Fibroblast of skin of right quadriceps (primary cell): ENCODE measurements at regions not wholly inside any gene's neighbourhood (a gene's known extent, or its start where the extent isn't known, plus 50 kb on each side); places are given as distances from the start of the nearest gene placed in this dataset.

Source experiments
- DNase-seq: peaks from one replicate; pipeline ENCODE4 v3.0.0-alpha.2; 2013

DNA sequence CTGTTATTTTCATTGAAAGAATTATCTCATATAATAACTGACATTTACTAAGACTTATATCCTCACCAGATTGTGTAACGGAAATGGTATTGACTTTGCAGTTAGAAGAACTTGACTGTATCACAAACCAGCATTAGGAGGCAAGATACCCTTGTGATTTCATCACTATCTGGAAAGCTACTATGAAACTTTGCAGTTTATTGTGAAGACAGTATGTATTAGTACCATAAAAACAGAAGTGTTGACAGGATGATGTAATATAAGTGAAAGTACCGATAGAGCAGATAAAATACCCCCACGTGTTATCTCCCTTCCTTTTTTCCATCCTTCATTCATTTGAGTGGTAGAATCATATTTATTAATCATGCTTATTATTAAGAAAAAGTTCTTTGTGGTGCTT, 365.7 kb upstream of the KLHL1 start:
- no peak for DNase-seq

DNA sequence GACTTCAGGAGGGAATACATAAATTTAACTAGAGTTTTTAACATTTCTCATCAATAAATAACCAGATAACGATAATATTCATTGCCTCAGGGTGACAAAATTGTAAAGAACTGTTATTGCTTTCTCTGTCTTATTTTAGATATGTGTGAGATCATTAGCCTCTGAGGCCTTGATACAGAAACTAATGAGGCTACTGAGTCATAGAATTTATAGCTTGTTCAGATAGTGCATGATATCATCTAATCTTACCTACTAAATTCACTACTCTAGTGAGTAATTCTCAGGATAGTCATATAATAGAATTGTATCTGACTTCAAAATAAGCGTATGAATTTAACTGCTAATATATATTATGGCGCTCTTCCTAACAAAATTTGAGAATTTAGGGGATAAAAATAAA, 360.8 kb upstream of the KLHL1 start:
- no peak for DNase-seq

DNA sequence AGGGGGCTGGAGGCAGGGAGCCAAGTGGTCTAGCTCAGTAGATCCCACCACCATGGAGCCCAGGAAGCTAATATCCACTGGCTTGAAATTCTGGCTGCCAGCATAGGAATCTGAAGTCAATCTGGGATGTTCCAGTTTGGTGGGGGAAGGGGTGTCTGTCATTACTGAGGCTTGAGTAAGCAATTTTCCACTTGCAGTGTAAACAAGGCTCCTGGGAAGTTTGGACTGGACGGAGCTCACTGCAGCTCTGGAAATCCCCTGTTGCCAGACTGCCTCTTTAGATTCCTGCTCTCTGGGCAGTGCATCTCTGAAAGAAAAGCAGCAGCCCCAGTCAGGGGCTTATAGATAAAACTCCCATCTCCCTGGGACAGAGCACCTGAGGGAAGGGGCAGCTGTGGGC, 349.2 kb upstream of the KLHL1 start:
- DNase-seq: no peak

DNA sequence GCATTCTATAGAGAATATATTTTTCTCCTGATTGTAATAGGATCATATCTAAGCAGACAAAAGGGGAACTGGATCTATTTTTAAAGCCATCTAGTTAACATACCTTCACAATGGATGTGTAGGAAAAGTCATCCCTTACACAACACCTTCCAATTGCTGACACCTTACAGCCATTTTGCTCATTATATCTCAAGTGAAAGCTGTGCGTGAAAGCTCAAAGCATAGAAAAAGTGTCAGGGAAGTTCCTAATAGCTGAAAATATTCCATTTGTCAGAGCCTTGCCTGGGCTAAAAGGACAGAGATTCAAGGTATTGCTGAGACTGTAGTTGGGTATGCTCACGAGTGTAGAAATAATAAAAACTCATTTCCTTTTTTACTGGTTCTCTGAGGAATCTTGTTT, 340.6 kb upstream of the KLHL1 start:
- no peak for DNase-seq

DNA sequence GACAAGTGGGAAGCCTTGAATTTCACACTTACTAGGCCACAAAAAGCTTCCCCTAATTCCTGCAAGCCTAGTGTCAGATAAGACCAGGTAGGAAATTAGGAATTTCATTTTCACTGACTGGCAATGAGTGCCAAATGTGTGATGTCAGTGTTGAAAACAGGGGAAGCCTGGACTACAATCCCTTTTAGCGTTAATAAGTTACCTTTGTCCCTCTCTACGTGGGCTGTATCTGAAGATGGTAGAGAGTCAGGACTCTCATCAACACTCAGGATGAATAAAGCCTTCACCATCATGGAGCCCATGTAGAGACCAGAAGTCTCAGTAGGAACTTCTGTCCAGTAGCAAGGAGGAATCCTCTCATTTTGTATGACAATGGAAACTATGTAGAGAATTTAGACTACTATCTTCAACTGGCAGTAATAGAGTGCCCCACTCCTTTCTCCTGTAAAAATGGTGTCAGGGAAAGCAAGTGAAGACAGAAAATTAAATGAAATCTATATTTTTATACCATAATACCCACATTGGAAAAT, 324.1 kb upstream of the KLHL1 start:
- DNase-seq: no peak

DNA sequence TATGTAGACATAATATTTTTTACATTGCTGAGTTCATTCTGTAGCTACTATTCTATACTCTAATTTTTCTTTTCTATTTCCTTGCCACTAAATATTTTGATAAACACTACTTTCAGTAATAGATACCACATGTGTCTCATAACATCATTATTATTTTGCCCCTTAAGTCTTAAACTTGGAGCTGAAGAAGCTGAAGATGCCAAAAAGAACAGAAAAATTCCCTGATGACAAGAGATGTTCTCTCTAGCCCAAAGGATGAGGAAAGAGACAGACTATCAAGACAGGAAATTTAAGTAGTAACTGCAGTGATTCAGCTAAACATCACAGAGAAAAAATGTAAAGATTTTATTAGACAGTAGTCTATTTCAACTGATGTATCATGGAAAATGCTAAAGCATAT, 322.0 kb upstream of the KLHL1 start:
- DNase-seq: no peak

DNA sequence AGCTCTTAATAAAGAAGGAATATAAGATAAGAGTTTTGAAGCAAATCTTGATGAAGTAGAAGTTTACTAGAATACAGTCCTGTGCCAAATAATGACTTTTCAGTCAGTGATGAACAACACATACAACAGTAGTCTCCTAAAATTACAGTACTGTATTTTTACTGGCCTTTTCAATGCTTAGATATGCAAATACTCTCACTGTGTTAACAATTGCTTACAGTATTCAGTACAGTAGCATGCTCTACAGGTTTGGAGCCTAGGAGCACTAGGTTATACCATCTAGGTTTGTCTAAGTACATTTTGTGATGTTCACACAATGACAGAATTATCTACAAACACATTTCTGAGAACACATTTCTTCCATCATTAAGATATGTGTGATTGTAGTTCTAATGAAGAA, 316.7 kb upstream of the KLHL1 start:
- no peak for DNase-seq

DNA sequence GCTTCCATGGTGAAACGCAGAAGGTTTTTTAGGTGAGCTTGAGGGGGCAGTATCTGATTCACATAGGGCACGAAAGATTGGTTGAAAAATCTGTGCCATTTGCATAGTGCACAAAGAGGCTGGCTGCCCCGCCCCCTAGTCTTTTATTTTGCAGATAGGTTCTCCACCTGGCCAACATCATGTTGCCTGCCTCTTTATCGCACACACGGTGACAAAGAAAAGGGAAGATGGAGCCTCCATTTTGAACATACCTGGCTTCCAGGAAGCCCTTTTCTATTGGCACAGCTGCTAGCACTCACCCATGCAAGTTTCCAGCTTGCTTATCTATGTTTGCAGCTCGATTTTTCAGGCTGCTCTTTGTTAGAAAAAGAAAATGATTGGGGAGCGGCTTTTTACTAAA, 316.2 kb upstream of the KLHL1 start:
- no peak for DNase-seq

DNA sequence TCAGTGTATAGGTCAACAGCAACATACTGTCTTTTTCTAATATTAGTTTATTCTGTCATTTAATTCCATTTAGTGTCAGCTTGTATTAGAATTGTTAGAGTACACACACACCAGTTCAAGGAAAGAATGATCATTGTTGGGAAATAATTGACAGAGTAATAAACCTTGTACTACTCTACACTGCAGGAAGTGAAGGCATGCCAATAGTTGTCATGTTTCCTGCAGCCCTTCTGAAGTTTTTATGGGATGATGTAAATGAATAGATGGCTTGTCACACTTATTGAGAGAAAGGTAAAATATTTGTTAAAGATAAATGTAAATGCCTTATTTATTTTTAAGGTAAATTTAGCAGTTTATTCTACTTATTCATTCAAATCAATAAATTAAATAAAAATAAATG, 306.9 kb upstream of the KLHL1 start:
- DNase-seq: no peak

DNA sequence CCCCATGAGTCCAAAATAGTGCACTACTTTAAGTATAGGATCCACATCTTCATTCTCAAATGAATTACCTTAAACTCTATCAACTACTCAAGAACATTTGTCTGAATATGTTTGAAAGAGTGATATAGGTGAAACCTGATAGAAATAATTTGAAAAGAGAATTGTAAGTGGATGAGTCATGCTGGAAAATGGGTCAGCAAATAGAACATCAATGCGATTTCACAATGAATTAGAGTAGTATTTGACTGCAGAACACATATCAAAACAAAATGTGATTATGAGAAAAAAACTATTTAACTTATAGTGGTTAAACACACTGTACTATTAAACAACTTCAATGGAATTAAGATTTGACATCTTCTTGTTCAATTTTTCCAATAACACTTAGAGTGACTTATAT, 300.6 kb upstream of the KLHL1 start:
- no peak for DNase-seq

DNA sequence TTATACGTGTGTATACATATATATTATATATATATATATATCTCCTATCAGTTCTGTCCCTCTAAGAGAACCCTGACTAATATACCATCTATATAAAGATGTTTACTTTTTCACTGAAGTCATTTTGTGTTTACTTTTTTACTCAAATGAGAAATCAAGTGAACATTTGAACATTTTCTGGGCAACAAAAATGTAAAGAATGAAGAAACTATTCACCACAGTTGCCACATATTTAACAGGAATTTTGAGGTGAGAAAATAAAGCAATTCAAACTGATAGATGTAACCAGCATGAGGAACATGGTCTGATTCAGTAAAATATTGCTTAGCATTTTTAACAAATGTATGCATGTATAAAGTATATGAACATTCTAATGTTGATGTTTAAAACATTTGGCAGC, 299.2 kb upstream of the KLHL1 start:
- no peak for DNase-seq

DNA sequence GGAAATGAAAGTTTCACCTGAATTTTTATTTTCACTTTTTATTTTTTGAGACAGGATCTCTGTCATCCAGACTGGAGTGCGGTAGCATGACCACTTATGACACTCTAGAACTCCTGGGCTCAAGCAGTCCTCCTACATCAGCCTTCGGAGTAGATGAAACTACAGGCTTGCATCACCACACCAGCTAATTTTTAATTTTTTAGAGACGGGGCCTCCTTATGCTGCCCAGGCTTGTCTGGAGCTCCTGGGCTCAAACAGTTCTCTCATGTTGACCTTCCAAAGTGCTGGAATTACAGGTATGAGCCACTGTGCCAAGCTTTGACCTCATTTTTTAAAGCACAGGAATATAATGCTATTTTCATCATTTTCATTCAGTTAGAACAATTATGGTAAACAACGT, 297.0 kb upstream of the KLHL1 start:
- no peak for DNase-seq

DNA sequence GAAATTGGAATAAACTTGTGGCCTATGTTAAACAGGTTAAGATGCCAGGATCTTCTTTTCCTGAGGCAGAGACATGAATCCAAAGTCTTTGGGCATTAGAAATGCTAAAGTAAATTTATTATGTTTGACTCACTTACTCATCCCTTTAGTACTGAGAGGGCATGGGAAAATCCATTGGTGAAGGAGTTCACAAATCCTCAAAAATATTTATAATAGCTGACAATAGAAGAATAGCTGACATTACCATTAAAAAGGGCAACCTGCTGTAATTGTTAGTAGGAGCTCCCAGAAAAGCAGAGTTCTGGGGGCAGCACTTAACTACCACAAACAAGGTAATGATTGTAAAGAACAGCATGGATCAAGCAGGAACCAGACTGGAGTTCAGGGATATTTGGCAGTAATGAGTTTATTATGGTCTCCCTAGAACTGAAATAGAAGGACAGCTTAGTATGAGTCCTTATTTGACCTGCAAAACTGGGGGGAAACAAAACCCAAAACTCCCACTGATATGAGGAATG, 285.8 kb upstream of the KLHL1 start:
- no peak for DNase-seq

DNA sequence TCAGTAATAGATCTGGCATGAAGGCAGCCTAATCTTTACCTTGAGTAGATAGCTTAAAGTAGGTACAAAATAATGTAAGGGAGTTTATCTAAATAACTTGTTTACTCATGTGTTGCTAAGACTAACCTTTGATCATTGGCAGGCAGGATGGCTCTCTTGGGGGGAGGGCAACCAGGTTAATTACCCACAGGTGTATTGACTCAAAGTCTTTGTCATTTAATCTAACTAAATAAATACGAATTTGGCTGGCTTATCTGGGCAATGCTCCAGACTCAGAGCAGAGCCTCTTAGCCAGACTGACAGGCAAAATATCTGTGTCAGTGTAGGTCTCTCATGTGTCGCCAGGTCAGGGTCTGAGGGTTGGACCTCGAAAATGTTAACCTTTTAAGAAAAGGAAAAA, 283.4 kb upstream of the KLHL1 start:
- no peak for DNase-seq

DNA sequence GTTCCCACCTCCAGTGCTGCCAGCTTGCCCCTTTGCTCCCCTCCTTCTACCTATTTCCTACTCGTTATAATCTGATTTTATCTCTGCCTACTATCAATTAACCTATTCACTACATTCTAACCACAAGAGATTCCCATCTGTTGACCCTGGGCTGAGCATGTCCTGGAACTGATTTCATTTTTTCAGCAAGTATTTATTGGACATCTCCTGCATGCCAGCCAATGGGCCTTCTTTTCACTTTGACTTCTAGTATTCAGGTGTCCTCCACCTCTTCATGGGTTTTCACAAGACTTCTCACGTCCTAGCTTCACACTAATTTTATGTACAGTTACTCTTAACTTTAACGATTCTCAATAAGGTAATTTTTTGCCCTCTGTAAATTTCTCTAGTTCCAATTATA, 282.7 kb upstream of the KLHL1 start:
- no peak for DNase-seq

DNA sequence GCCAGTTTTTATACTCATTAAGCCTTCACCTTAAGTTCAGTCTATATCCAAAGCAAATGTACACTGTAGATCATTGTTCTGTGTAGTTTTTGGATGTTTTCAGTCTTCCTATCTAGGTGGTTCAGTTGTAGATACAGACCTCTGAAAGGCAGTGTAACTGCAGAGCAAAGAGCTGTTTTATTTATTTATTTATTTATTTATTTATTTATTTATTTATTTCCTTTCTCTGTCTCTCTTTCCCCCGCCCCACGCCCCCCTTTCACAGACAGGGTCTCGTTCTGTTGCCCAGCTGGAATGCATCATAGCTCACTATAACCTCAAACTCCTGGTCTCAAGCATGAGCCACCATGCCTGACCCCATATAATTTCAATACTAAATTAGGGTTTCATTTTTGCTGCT, 281.8 kb upstream of the KLHL1 start:
- no peak for DNase-seq

DNA sequence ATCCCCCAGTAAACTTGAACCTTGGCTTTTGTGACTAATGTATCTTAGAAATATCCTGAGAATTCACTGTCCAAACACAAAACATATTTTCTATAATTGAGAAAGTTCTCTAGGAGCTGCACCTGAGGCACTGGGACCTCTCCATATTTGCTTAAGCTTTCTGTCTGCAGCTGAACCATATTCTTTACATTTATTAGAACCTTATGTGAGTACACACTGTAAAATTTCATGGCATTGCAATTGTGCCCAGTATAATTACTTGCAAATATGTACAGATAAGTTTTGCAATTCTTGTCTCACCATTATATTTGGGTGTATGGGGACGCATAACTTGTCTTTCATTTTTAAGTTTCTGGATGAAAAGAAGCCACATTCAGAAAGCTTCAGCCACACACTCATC, 280.7 kb upstream of the KLHL1 start:
- DNase-seq: no peak

DNA sequence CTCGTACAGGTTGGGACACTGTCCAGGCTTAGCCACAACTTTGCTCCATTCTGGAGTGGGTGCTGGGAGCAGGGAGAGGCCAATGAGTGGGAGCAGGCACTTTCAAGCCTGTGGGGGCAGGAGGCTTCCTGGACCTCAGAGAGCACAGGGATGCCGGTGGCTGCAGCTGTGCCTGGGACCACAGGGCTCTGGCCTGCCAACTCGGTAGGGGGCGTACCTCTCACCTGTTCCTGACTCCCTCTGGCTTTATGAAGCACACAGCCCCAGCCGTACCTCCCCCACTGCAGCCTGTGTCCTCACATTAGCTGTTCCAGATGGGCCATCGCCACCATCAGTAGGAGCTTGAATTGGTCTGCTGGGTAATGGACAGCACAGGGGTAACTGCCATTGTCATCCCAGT, 278.7 kb upstream of the KLHL1 start:
- DNase-seq: no peak

DNA sequence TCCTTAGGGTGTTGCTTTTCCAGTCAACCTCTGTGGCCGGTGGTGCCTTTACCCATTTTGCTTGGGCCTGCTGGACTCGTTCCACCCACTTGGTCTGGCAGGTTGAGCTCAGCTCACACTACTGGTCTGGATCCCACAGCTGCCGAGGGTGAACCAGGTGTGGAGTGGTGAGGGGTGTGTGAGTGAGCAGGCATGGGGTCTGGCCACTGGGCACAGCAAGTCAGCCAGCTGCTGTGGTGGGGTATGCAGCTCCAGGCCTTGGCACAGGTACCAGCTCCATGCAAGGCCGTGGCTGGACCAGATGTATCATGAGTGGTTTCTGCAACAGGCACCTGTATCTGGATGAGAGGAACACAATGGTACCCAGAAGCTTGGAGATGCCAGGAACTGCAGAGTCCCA, 277.6 kb upstream of the KLHL1 start:
- DNase-seq: no peak

DNA sequence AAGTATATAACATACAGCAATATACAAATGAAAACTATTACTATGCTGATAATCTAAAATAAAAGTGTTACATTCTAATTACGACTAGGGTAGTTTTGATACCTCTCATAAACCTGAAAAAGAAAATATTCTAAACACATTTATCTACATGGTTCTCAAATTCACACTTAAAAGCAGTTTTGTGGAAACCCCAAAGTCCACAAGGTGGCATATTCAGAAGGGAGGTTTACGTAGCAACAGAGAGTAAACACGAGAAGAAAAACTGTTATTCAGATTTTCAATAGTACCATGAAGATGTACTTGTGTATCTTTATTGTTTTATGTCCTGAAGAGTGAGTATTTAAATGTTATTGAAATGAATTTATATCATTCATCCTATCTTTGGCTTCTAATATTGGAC, 275.9 kb upstream of the KLHL1 start:
- DNase-seq: no peak

DNA sequence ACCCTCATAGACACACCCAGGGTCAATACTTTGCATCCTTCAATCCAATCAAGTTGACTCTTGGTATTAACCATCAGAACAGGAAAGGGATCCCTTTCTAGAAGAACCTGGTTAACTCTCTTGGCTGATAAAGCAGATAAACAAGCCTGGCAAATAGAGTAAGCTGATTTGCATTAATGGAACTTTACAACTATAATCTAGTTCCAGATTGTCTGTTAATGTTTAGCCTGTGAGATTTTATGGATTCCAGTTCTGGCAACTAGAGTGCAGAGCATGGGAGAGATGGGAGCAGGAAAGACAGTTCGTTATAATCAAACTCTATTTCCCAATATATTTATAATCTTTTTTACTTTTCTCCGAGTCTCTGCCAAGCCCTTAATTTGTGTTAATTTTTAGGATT, 272.6 kb upstream of the KLHL1 start:
- DNase-seq: no peak

DNA sequence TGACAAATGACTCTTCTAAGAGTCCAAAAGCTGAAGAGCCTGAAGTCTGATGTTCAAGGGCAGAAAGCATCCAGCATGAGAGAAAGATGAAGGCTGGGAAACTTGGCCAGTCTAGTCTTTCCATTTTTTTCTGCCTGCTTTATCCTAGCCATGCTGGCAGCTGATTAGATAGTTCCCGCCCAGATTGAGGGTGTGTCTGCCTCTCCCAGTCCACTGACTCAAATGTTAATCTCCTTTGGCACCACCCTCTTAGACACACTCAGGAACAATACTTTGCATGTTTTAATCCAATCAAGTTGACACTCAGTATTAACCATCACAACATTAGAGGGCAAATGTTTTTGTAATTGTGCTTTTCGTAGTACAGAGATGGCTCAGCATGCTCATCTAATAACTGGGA, 267.5 kb upstream of the KLHL1 start:
- no peak for DNase-seq

DNA sequence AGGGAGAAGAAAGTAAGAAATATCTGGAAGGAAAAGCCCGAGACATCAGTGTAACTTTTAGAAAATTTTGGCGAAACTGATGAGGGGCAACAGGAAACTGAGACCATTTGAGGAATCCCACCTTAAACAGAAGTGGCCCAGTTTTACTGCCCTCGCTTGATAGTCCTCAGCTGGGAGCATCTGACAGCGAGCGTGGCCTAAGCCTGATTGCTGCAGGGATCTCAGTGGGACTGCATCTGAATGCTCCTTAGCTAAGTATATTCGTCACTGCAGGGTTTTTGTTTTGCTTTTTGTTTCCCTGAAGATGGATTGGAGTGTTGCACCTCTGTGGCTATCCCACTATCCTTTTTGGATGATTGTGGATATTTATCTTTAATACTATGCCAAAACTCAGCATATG, 262.7 kb upstream of the KLHL1 start:
- no peak for DNase-seq

DNA sequence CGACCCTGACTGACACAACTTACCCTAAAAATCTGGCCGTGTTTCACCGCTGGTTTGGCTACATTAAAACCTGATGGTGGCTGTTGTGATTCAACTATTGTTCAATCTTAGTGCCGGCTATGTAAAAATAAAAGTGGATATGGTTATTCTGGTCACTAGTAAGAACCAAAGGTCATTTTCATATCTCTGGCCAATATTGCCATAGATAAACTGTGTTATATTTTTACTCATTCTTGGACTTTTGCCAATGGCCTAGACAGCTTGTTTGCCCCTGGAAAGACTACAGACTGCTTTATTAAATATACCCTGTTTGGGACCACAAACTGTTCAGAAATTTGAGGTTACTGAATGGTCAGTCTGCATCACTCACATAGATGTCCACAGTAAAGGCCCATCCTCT, 258.5 kb upstream of the KLHL1 start:
- DNase-seq: no peak

DNA sequence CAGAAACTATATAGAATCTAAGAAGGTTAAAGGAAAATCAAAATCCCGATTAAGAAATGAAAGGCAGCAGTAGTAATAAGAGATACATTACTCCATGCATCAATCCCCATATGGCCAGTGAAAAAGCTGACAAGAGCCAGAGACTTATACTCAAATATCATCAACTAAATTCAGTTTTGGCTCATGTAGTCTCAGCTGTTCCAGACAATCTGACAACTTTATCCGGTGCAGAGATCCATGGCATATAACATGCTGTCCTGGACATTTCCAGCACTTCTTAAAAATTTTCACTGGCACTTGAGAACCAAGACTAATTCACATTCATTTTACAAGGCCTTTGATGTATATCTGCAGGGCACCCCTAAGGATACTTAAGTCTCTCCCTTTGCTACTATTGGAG, 255.7 kb upstream of the KLHL1 start:
- DNase-seq: no peak
